ENCODE measurements at regions not wholly inside any gene's neighbourhood (a gene's known extent, or its start where the extent isn't known, plus 50 kb on each side); places are given as distances from the start of the nearest gene placed in this dataset.

DNA sequence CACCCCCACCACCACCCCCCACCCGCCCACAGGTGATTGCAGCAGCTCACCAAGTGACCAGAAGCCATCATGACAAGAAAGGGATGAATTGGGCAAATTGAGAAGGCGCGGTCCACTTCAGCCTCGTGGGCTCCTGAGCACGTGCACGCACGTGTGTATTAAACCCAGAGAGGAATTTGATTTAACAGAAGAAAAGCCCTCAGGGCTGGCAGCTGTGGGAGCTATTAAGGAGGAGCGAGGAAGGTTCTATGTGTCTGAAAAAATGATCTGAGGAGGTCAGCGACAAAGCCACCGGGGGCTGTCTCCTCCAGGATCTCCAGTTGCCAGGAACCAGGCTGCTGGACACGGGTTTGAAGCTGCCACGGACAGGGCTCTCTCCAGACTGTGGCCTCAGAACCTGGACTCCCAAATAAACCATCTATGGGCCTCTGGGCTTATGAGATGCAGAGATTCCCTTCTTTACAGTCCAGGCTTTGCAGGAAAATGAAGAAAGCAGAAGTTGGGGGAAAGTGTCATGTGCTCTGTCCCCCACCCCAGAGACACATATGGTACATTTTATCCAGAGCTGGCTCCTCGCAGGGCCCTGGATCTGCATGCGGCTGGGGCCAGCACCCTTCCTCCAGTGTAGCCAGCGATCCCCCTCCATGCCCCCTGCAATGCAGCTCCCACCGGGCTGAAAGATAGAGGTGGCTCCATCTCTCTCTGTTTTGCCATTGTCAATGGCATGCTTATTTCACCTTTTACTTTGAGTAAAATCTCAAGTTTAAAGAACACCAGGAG is 219.7 kb upstream of the RPL38 start:
- Mint-ChIP-seq H3K27me3 (ENCODE audit: low read depth) (peaks cover 4% of the 10 kb centered on the region; the same call in 1 of the 2 replicates), H3K36me3 (no peaks in the 10 kb centered on the region), H3K9me3 (no peaks in the 10 kb centered on the region), H3K4me1 (peaks cover 16% of the 10 kb centered on the region), H3K27ac (no peak overlapping the region), H3K4me3 (no peak overlapping the region)
- CTCF ChIA-PET, result no interaction called here
- TF ChIP-seq TP53 (CRISPR knock-in tag; IDR thresholded peaks at IDR 0.05), result no peak
- TF ChIP-seq PRRX2 (CRISPR knock-in tag; IDR thresholded peaks at IDR 0.05), result no peak
- TF ChIP-seq, protein P1, sequence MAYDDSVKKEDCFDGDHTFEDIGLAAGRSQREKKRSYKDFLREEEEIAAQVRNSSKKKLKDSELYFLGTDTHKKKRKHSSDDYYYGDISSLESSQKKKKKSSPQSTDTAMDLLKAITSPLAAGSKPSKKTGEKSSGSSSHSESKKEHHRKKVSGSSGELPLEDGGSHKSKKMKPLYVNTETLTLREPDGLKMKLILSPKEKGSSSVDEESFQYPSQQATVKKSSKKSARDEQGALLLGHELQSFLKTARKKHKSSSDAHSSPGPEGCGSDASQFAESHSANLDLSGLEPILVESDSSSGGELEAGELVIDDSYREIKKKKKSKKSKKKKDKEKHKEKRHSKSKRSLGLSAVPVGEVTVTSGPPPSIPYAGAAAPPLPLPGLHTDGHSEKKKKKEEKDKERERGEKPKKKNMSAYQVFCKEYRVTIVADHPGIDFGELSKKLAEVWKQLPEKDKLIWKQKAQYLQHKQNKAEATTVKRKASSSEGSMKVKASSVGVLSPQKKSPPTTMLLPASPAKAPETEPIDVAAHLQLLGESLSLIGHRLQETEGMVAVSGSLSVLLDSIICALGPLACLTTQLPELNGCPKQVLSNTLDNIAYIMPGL (CRISPR knock-in tag; IDR thresholded peaks at IDR 0.05), result no peak
- no peak for TF ChIP-seq ZNF263 (CRISPR knock-in tag; IDR thresholded peaks at IDR 0.05; ENCODE audit: low read depth)
- TF ChIP-seq TCF7 (CRISPR knock-in tag; IDR thresholded peaks at IDR 0.05; ENCODE audit: low read depth), result no peak
- TF ChIP-seq, protein P2, sequence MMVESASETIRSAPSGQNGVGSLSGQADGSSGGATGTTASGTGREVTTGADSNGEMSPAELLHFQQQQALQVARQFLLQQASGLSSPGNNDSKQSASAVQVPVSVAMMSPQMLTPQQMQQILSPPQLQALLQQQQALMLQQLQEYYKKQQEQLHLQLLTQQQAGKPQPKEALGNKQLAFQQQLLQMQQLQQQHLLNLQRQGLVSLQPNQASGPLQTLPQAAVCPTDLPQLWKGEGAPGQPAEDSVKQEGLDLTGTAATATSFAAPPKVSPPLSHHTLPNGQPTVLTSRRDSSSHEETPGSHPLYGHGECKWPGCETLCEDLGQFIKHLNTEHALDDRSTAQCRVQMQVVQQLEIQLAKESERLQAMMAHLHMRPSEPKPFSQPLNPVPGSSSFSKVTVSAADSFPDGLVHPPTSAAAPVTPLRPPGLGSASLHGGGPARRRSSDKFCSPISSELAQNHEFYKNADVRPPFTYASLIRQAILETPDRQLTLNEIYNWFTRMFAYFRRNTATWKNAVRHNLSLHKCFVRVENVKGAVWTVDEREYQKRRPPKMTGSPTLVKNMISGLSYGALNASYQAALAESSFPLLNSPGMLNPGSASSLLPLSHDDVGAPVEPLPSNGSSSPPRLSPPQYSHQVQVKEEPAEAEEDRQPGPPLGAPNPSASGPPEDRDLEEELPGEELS (CRISPR knock-in tag; IDR thresholded peaks at IDR 0.05), result no peak
- TF ChIP-seq SMAD4 (CRISPR knock-in tag; IDR thresholded peaks at IDR 0.05), result no peak
- TF ChIP-seq, protein P3, sequence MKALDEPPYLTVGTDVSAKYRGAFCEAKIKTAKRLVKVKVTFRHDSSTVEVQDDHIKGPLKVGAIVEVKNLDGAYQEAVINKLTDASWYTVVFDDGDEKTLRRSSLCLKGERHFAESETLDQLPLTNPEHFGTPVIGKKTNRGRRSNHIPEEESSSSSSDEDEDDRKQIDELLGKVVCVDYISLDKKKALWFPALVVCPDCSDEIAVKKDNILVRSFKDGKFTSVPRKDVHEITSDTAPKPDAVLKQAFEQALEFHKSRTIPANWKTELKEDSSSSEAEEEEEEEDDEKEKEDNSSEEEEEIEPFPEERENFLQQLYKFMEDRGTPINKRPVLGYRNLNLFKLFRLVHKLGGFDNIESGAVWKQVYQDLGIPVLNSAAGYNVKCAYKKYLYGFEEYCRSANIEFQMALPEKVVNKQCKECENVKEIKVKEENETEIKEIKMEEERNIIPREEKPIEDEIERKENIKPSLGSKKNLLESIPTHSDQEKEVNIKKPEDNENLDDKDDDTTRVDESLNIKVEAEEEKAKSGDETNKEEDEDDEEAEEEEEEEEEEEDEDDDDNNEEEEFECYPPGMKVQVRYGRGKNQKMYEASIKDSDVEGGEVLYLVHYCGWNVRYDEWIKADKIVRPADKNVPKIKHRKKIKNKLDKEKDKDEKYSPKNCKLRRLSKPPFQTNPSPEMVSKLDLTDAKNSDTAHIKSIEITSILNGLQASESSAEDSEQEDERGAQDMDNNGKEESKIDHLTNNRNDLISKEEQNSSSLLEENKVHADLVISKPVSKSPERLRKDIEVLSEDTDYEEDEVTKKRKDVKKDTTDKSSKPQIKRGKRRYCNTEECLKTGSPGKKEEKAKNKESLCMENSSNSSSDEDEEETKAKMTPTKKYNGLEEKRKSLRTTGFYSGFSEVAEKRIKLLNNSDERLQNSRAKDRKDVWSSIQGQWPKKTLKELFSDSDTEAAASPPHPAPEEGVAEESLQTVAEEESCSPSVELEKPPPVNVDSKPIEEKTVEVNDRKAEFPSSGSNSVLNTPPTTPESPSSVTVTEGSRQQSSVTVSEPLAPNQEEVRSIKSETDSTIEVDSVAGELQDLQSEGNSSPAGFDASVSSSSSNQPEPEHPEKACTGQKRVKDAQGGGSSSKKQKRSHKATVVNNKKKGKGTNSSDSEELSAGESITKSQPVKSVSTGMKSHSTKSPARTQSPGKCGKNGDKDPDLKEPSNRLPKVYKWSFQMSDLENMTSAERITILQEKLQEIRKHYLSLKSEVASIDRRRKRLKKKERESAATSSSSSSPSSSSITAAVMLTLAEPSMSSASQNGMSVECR (CRISPR knock-in tag; IDR thresholded peaks at IDR 0.05; ENCODE audit: borderline replicate concordance), result no peak
- TF ChIP-seq, protein P4, sequence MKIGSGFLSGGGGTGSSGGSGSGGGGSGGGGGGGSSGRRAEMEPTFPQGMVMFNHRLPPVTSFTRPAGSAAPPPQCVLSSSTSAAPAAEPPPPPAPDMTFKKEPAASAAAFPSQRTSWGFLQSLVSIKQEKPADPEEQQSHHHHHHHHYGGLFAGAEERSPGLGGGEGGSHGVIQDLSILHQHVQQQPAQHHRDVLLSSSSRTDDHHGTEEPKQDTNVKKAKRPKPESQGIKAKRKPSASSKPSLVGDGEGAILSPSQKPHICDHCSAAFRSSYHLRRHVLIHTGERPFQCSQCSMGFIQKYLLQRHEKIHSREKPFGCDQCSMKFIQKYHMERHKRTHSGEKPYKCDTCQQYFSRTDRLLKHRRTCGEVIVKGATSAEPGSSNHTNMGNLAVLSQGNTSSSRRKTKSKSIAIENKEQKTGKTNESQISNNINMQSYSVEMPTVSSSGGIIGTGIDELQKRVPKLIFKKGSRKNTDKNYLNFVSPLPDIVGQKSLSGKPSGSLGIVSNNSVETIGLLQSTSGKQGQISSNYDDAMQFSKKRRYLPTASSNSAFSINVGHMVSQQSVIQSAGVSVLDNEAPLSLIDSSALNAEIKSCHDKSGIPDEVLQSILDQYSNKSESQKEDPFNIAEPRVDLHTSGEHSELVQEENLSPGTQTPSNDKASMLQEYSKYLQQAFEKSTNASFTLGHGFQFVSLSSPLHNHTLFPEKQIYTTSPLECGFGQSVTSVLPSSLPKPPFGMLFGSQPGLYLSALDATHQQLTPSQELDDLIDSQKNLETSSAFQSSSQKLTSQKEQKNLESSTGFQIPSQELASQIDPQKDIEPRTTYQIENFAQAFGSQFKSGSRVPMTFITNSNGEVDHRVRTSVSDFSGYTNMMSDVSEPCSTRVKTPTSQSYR (CRISPR knock-in tag; IDR thresholded peaks at IDR 0.05), result no peak
- no peak for TF ChIP-seq SMAD3 (CRISPR knock-in tag; IDR thresholded peaks at IDR 0.05; ENCODE audit: borderline replicate concordance)
- TF ChIP-seq, protein P5, sequence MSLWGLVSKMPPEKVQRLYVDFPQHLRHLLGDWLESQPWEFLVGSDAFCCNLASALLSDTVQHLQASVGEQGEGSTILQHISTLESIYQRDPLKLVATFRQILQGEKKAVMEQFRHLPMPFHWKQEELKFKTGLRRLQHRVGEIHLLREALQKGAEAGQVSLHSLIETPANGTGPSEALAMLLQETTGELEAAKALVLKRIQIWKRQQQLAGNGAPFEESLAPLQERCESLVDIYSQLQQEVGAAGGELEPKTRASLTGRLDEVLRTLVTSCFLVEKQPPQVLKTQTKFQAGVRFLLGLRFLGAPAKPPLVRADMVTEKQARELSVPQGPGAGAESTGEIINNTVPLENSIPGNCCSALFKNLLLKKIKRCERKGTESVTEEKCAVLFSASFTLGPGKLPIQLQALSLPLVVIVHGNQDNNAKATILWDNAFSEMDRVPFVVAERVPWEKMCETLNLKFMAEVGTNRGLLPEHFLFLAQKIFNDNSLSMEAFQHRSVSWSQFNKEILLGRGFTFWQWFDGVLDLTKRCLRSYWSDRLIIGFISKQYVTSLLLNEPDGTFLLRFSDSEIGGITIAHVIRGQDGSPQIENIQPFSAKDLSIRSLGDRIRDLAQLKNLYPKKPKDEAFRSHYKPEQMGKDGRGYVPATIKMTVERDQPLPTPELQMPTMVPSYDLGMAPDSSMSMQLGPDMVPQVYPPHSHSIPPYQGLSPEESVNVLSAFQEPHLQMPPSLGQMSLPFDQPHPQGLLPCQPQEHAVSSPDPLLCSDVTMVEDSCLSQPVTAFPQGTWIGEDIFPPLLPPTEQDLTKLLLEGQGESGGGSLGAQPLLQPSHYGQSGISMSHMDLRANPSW (CRISPR knock-in tag; conservative IDR thresholded peaks at IDR 0.05; ENCODE audit: low read depth), result no peak
- DNase-seq (ENCODE audit: low spot score), result no peak
- POLR2A ChIA-PET, result no interaction called here
- ATAC-seq, result no peak
